ENCODE measurements at regions not wholly inside any gene's neighbourhood (a gene's known extent, or its start where the extent isn't known, plus 50 kb on each side); places are given as distances from the start of the nearest gene placed in this dataset.

- no peak overlapping the region for H3K23ac ChIP-seq (ENCODE audit: insufficient read length)
- no peak for TF ChIP-seq TAF1 (IDR thresholded peaks at IDR 0.05; ENCODE audit: low read depth, low read length)
- TF ChIP-seq SP2 (IDR thresholded peaks at IDR 0.05; ENCODE audit: low read length), result no peak
- no peak for TF ChIP-seq SAP30 (IDR thresholded peaks at IDR 0.05; ENCODE audit: insufficient read depth, insufficient replicate concordance, low read length)
- TF ChIP-seq TCF12 (IDR thresholded peaks at IDR 0.05; ENCODE audit: low read depth, low read length), result no peak
- TF ChIP-seq, protein P1, sequence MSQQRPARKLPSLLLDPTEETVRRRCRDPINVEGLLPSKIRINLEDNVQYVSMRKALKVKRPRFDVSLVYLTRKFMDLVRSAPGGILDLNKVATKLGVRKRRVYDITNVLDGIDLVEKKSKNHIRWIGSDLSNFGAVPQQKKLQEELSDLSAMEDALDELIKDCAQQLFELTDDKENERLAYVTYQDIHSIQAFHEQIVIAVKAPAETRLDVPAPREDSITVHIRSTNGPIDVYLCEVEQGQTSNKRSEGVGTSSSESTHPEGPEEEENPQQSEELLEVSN (IDR thresholded peaks at IDR 0.05), result no peak
- no peak for TF ChIP-seq ASH2L (IDR thresholded peaks at IDR 0.05; ENCODE audit: low read length)
- no peak for TF ChIP-seq PHF8 (conservative IDR thresholded peaks at IDR 0.05; ENCODE audit: low read depth, low read length)
- TF ChIP-seq POLR2AphosphoS5 (IDR thresholded peaks at IDR 0.05; ENCODE audit: low read depth, low read length), result no peak
- TF ChIP-seq SIRT6 (IDR thresholded peaks at IDR 0.05; ENCODE audit: low read length), result no peak
- TF ChIP-seq SIX5 (IDR thresholded peaks at IDR 0.05; ENCODE audit: low read depth, low read length), result no peak
- no peak for TF ChIP-seq JUND (IDR thresholded peaks at IDR 0.05; ENCODE audit: low read length)
- TF ChIP-seq KDM4A (IDR thresholded peaks at IDR 0.05; ENCODE audit: low read depth, low read length, severe bottlenecking), result no peak
- TF ChIP-seq CBX8 (IDR thresholded peaks at IDR 0.05; ENCODE audit: borderline replicate concordance, low read depth, low read length), result no peak
- TF ChIP-seq TAF7 (optimal IDR thresholded peaks at IDR 0.05; ENCODE audit: borderline replicate concordance, low read depth, low read length), result no peak
Measured at GRCh38 chr1:36730599-36730998, 247.9 kb upstream of the CSF3R start.

More at GRCh38 chr1:36730599-36730998, 247.9 kb upstream of the CSF3R start:
- H4K5ac ChIP-seq (ENCODE audit: insufficient read length, low read depth, low read length), result no peak overlapping the region
- H2BK12ac ChIP-seq (ENCODE audit: low read depth, low read length), result no peak overlapping the region
- H3K27ac ChIP-seq (ENCODE audit: low read depth, low read length), result no peak overlapping the region
- no peak overlapping the region for H3K9ac ChIP-seq (replicated peaks in 1 of 4; ENCODE audit: extremely low read depth in 1 of 4, low read depth in 3 of 4, low read length in 3 of 4)
- ChIA-PET POLR2A (ENCODE audit: partially characterized antibody) (no interaction called here), CTCF (ENCODE audit: partially characterized antibody) (interaction anchor here (0.9 to 5.6 kb wide), 4 partner anchors 18 to 134 kb away, joined by 3 to 26 read pairs (median 6); no protein-coding TSS in a partner anchor)
- H3K4me3 ChIP-seq (ENCODE audit: extremely low read depth in 1 of 4, insufficient read depth in 2 of 4, low read depth in 3 of 4, low read length in 4 of 4), result no peak overlapping the region
- no peak overlapping the region for H2AFZ ChIP-seq (ENCODE audit: low read length)
- H3K18ac ChIP-seq (ENCODE audit: extremely low read depth, low read length), result no peak overlapping the region
- H3K14ac ChIP-seq (ENCODE audit: insufficient read length), result no peak overlapping the region
- no peak overlapping the region for H3K4ac ChIP-seq (replicated peaks; ENCODE audit: insufficient read length, low read depth, low read length)
- H3K79me1 ChIP-seq (ENCODE audit: low read depth, low read length), result no peaks in the 10 kb centered on the region
- no peak overlapping the region for H4K8ac ChIP-seq (ENCODE audit: extremely low read depth, insufficient read depth, low read length)
- no peak overlapping the region for H2BK15ac ChIP-seq (ENCODE audit: low read length)
- peaks cover 0 to 9% (median 4%) of the 10 kb centered on the region in 4 experiments; a peak in 5 of 7 replicates for H3K4me1 ChIP-seq (replicated peaks in 1 of 4; ENCODE audit: control insufficient read depth in 3 of 4, insufficient read depth in 4 of 4, low read length in 3 of 4)
- no peak overlapping the region for H2BK20ac ChIP-seq (ENCODE audit: low read length)
- no peaks in the 10 kb centered on the region for H3K79me2 ChIP-seq (ENCODE audit: control insufficient read depth in 1 of 2, insufficient read depth in 2 of 2, low read length in 2 of 2)
- H2BK5ac ChIP-seq (ENCODE audit: low read depth, low read length), result peak overlapping the region; percentile 39; the same call in 1 of the 2 replicates
- H4K91ac ChIP-seq (replicated peaks; ENCODE audit: insufficient read length, low read length), result no peak overlapping the region
- no peaks in the 10 kb centered on the region for H3K36me3 ChIP-seq (ENCODE audit: control insufficient read depth in 2 of 4, insufficient read depth in 4 of 4, low read length in 3 of 4)
- FAIRE-seq (no peak), DNase-seq (ENCODE audit: low read depth in 1 of 2, low spot score in 2 of 2) (no peak)
- no peak overlapping the region for H2BK120ac ChIP-seq (replicated peaks; ENCODE audit: low read depth, low read length)
- no peaks in the 10 kb centered on the region for H4K20me1 ChIP-seq (replicated peaks in 1 of 2; ENCODE audit: control insufficient read depth in 1 of 2, insufficient read depth in 2 of 2, low read length in 2 of 2)
- WGBS, 2 experiments (ENCODE audit: extremely low coverage in 1 of 2, insufficient coverage in 1 of 2, insufficient read length in 1 of 2, insufficient replicate concordance in 2 of 2, low coverage in 1 of 2, low lambda C conversion rate in 2 of 2, missing lambda C conversion rate in 1 of 2), result 81% methylated on average over 2 of the region's 2 CpGs; no CpG with 5 or more reads in 1 of the 2 experiments
- H2AK5ac ChIP-seq (ENCODE audit: low read depth, low read length), result no peak overlapping the region
- H3K27me3 ChIP-seq (replicated peaks in 1 of 4; ENCODE audit: control insufficient read depth in 3 of 4, extremely low read depth in 1 of 4, insufficient read depth in 3 of 4, low read length in 3 of 4), result no peaks in the 10 kb centered on the region
- no peak overlapping the region for H3K4me2 ChIP-seq (ENCODE audit: insufficient read depth in 1 of 2, low read depth in 2 of 2, low read length in 2 of 2)
- no peaks in the 10 kb centered on the region for H3K23me2 ChIP-seq (ENCODE audit: low read depth, low read length)
- H3K9me3 ChIP-seq (ENCODE audit: insufficient read depth in 2 of 2, low read depth in 1 of 2, low read length in 1 of 2), result no peaks in the 10 kb centered on the region
- no peak overlapping the region for H3K56ac ChIP-seq (replicated peaks; ENCODE audit: insufficient read length, low read depth, low read length)

Measured in H1 (cell line).